ENCODE measurements at regions not wholly inside any gene's neighbourhood (a gene's known extent, or its start where the extent isn't known, plus 50 kb on each side); places are given as distances from the start of the nearest gene placed in this dataset.
"Not testable (repeated sequence)": the region's sequence is repeated elsewhere in the genome, so short reads cannot be mapped to it uniquely, and the experiment has no call there.

DNA sequence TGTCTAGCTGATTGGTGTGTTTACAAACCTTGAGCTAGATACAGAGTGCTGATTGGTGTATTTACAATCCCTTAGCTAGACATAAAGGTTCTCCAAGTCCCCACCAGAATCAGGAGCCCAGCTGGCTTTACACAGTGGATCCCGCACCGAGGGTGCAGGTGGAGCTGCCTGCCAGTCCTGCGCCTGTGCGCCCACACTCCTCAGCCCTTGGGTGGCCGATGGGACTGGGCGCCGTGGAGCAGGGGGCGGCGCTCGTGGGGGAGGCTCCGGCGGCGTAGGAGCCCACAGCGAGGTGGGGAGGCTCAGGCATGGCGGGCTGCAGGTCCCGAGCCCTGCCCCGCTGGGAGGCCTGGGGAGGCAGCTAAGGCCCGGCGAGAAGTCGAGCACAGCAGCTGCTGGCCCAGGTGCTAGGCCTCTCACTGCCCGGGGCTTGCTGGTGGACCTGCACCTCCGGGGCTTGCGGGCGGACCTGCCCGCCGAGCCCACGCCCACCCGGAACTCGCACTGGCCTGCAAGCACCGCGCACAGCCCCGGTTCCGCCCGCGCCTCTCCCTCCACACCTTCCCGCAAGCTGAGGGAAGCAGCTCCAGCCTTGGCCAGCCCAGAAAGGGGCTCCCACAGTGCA, 51.0 kb upstream of the CDYL start:
- DNase-seq (ENCODE audit: low read depth); H3K4me3 ChIP-seq (ENCODE audit: low read depth, low read length): not testable (repeated sequence)

- DNase-seq (ENCODE audit: low read depth); H3K4me3 ChIP-seq (ENCODE audit: low read depth, low read length): not testable (repeated sequence)
Observed at GRCh38 chr6:4724727-4725126, 51.5 kb upstream of the CDYL start.

DNA sequence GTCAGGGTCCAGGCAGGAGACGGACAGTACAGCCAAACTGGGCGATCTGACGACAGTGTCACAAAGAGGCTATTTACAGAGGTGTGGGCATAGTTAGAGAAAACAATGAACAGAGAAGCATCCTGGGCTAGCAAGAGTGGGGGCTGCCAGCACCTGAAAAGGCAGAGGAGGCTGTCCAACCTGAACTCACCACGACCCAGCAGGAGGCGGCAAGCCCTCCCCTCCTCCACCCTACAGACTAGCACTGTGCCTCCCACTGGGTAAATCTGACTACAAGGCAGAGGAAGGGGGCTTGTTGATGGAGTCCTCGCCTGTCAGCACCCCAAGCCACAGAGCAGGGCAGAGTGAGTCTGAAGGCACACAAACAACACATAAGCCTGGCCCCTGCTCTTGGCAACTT, 52.8 kb upstream of the CDYL start:
- DNase-seq (ENCODE audit: low read depth), result no peak
- H3K4me3 ChIP-seq (ENCODE audit: low read depth, low read length), result no peak overlapping the region
- TF ChIP-seq, protein P1, sequence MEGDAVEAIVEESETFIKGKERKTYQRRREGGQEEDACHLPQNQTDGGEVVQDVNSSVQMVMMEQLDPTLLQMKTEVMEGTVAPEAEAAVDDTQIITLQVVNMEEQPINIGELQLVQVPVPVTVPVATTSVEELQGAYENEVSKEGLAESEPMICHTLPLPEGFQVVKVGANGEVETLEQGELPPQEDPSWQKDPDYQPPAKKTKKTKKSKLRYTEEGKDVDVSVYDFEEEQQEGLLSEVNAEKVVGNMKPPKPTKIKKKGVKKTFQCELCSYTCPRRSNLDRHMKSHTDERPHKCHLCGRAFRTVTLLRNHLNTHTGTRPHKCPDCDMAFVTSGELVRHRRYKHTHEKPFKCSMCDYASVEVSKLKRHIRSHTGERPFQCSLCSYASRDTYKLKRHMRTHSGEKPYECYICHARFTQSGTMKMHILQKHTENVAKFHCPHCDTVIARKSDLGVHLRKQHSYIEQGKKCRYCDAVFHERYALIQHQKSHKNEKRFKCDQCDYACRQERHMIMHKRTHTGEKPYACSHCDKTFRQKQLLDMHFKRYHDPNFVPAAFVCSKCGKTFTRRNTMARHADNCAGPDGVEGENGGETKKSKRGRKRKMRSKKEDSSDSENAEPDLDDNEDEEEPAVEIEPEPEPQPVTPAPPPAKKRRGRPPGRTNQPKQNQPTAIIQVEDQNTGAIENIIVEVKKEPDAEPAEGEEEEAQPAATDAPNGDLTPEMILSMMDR (IDR thresholded peaks at IDR 0.05; ENCODE audit: insufficient read depth, low read depth, low read length), result no peak

- not testable (repeated sequence) for DNase-seq (ENCODE audit: low read depth); H3K4me3 ChIP-seq (ENCODE audit: low read depth, low read length)
Observed at GRCh38 chr6:4721368-4721767, 54.8 kb upstream of the CDYL start.

- DNase-seq (ENCODE audit: low read depth), result no peak
- no peak overlapping the region for H3K4me3 ChIP-seq (ENCODE audit: low read depth, low read length)
- TF ChIP-seq, protein P1 (IDR thresholded peaks at IDR 0.05; ENCODE audit: insufficient read depth, low read depth, low read length), result no peak
Observed at GRCh38 chr6:4719491-4719890, 56.7 kb upstream of the CDYL start.

DNA sequence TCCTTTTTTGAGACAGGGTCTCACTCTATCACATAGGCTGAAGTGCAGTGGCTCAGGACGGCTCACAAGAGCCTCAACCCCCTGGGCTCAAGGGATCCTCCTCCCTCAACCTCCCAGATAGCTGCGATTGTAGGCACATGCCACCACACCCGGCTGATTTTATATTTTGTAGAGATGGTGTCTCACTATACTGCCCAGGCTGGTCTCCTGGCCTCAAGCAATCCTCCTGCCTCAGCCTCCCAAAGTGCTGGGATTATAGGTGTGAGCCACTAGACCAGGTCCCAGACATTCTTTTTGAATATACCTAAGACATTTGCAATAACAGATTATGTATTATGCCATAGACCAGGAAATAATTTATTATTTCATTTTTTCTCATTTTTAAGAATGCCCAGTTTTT, 58.3 kb upstream of the CDYL start:
- TF ChIP-seq, protein P1 (IDR thresholded peaks at IDR 0.05; ENCODE audit: insufficient read depth, low read depth, low read length), result no peak
- H3K4me3 ChIP-seq (ENCODE audit: low read depth, low read length), result no peak overlapping the region
- no peak for DNase-seq (ENCODE audit: low read depth)

DNA sequence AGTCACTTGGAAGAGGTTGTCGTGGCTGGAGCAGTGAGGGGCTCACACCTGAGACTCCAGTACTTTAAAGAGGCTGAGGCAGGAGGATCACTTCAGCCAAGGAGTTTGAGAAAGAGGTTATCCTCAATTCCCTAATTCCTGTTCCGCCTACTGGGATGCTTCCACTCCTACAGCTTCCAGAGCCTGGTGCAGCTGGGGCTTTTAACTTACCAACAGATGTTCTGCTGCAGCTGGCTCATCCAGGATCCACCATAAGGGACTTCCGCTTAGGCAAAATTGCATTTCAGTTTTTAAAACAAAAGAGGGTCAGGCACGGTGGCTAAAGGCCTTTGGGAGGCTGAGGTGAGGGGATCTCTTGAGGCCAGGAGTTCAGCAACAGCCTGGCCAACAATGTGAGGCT, 59.1 kb upstream of the CDYL start:
- H3K4me3 ChIP-seq (ENCODE audit: low read depth, low read length), result no peak overlapping the region
- TF ChIP-seq, protein P1 (IDR thresholded peaks at IDR 0.05; ENCODE audit: insufficient read depth, low read depth, low read length), result no peak
- DNase-seq (ENCODE audit: low read depth), result no peak

DNA sequence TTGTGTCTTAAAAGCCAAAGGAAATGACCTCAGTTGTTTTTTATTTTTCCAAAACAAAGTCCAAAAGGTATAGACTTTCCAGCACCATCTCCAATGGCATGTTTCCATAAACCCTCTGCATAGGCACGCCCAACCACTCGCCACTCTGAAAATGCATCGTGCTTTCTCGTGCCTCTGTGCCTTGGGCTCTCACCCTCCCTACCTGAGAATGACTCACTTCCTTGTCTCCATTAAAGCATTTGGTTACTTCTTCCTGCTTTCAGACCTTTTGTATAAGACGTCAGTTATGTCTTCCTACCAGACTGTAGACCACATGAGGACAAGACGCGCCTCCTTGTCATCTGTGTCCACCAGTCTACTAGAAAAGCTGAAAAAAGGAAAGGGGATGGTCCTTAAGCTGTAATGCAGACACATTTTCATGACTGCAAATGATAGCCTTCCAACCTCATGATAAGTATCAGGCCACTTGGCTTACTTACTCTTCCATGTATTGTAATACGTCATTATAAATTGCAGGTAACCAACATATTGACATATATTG, 61.2 kb upstream of the CDYL start:
- TF ChIP-seq, protein P1 (IDR thresholded peaks at IDR 0.05; ENCODE audit: insufficient read depth, low read depth, low read length), result no peak
- no peak for DNase-seq (ENCODE audit: low read depth)
- H3K4me3 ChIP-seq (ENCODE audit: low read depth, low read length), result no peak overlapping the region

Data from fibroblast of villous mesenchyme (primary cell).